ENCODE measurements at regions not wholly inside any gene's neighbourhood (a gene's known extent, or its start where the extent isn't known, plus 50 kb on each side); places are given as distances from the start of the nearest gene placed in this dataset.

- H3K4me3 ChIP-seq (ENCODE audit: low read depth, low read length), result no peak overlapping the region
- DNase-seq (ENCODE audit: low read depth), result no peak
- no peak for TF ChIP-seq CTCF (IDR thresholded peaks at IDR 0.05; ENCODE audit: insufficient read depth, low read length, severe bottlenecking)
- H3K36me3 ChIP-seq (ENCODE audit: control insufficient read depth, insufficient read depth, low read length), result no peaks in the 10 kb centered on the region
- H3K27me3 ChIP-seq (ENCODE audit: control insufficient read depth, insufficient read depth, low read length), result no peaks in the 10 kb centered on the region
- no peak for FAIRE-seq
These were observed 228.3 kb upstream of the ZNF32 start for GRCh38 chr10:43876976-43877375.

GRCh38 chr10:43874984-43875383 lies 226.3 kb upstream of the ZNF32 start:
- no peaks in the 10 kb centered on the region for H3K27me3 ChIP-seq (ENCODE audit: control insufficient read depth, insufficient read depth, low read length)
- TF ChIP-seq CTCF (IDR thresholded peaks at IDR 0.05; ENCODE audit: insufficient read depth, low read length, severe bottlenecking), result no peak
- DNase-seq (ENCODE audit: low read depth), result no peak
- no peak for FAIRE-seq
- H3K4me3 ChIP-seq (ENCODE audit: low read depth, low read length), result no peak overlapping the region
- no peaks in the 10 kb centered on the region for H3K36me3 ChIP-seq (ENCODE audit: control insufficient read depth, insufficient read depth, low read length)

DNA sequence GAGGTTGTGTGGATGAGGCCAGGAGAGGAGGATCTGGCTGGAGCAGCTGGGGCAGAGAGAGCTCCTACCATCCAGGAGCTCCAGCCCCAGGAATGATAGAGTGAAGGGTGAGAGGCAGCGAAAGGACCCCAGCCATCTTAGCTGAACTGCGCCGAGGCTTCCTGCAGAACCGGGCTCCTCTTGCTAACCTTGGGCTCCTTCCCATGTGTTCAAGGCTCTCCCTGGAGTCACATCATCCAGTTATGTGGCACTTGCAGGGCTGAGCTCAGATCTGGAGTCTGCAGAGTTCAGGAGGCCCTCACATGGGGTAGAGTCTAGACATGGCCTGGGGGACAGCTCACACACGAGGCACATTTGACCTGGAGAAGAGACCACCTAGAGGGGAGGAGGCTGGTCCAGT lies 225.0 kb upstream of the ZNF32 start:
- Histone ChIP-seq H3K4me3 (ENCODE audit: low read depth, low read length) (no peak overlapping the region), H3K36me3 (ENCODE audit: control insufficient read depth, insufficient read depth, low read length) (no peaks in the 10 kb centered on the region), H3K27me3 (ENCODE audit: control insufficient read depth, insufficient read depth, low read length) (no peaks in the 10 kb centered on the region)
- FAIRE-seq (no peak), DNase-seq (ENCODE audit: low read depth) (no peak)
- no peak for TF ChIP-seq CTCF (IDR thresholded peaks at IDR 0.05; ENCODE audit: insufficient read depth, low read length, severe bottlenecking)

DNA sequence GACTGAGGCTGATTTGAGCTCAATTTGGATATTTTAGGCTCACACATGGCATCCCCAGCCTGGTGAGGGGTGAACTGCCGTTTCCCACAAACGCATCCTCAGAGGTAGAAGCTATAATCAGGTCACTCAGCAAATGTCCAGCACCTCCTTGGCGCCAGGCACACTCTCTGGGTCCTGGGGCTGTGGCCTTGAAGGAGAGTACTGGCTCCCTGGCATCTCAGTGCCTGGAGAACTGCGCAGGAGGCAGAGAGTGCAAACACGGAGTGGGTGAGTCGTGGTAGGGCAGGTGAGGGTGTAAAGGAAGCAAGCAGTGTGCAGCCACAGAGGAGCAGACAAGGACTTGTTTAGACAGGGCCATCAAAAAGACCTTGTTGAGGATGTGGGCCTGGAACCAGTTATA lies 224.0 kb upstream of the ZNF32 start:
- no peak overlapping the region for H3K4me3 ChIP-seq (ENCODE audit: low read depth, low read length)
- FAIRE-seq (no peak), DNase-seq (ENCODE audit: low read depth) (no peak)
- no peaks in the 10 kb centered on the region for H3K36me3 ChIP-seq (ENCODE audit: control insufficient read depth, insufficient read depth, low read length)
- no peaks in the 10 kb centered on the region for H3K27me3 ChIP-seq (ENCODE audit: control insufficient read depth, insufficient read depth, low read length)
- TF ChIP-seq CTCF (IDR thresholded peaks at IDR 0.05; ENCODE audit: insufficient read depth, low read length, severe bottlenecking), result no peak

DNA sequence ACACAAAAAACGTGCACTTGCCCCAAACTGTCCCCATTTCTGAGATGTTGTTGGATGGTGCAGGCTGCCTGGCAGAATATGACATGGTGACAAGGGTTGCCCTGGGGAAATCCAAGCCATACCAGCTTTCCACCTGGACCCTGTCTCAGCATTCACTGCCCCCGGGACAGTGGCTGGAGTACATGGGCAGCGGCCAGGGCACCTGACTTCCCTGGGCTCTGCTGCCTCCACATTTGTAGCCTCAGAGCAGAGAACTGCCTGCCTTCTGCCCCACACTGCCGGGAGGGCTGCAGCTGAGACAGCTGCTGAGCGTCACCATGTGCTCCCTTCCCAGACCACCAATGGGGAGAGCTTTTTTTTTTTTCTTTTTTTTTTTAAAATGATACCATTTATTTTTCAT lies 222.9 kb upstream of the ZNF32 start:
- Histone ChIP-seq H3K36me3 (ENCODE audit: control insufficient read depth, insufficient read depth, low read length) (no peaks in the 10 kb centered on the region), H3K27me3 (ENCODE audit: control insufficient read depth, insufficient read depth, low read length) (no peaks in the 10 kb centered on the region), H3K4me3 (ENCODE audit: low read depth, low read length) (no peak overlapping the region)
- FAIRE-seq, result no peak
- no peak for DNase-seq (ENCODE audit: low read depth)
- no peak for TF ChIP-seq CTCF (IDR thresholded peaks at IDR 0.05; ENCODE audit: insufficient read depth, low read length, severe bottlenecking)

DNA sequence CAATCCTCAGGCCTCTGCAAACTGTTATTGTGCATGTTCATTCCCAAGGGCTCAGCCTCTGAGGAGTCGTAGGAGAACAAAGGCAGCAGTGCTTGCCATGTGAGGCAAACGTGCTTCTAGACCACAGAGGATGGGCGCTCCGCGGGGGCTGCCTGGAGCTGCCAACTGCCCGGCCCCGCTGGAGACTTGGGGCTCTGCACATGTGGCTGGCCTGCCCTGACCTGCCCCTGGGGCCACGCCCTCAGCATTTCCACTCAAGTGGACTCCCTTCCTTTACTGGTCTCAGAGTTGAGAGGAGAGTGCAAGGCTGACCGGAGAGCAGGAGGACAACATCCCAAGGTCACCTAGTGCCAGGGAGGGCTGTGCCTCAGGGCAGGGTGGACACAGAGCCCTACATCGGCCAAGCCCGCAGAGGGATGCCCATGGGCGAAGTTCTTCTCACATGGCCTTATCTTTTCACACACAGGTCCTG lies 222.3 kb upstream of the ZNF32 start:
- no peaks in the 10 kb centered on the region for H3K27me3 ChIP-seq (ENCODE audit: control insufficient read depth, insufficient read depth, low read length)
- DNase-seq (ENCODE audit: low read depth), result no peak
- no peak for FAIRE-seq
- H3K4me3 ChIP-seq (ENCODE audit: low read depth, low read length), result no peak overlapping the region
- H3K36me3 ChIP-seq (ENCODE audit: control insufficient read depth, insufficient read depth, low read length), result no peaks in the 10 kb centered on the region
- no peak for TF ChIP-seq CTCF (IDR thresholded peaks at IDR 0.05; ENCODE audit: insufficient read depth, low read length, severe bottlenecking)

All from bronchial epithelial cell (primary cell).